Thymus (tissue), 11 donors: ENCODE measurements at regions not wholly inside any gene's neighbourhood (a gene's known extent, or its start where the extent isn't known, plus 50 kb on each side); places are given as distances from the start of the nearest gene placed in this dataset.

Experiments used
- DNase-seq, 9 donors: peaks; one replicate each; pipeline ENCODE4 v3.0.0-alpha.2; 2013; ENCODE audit warnings: low spot score in 9 of 9, low read depth in 6 of 9, missing footprints in 1 of 9
- H3K27ac ChIP-seq, 2 donors: one replicate each; pipeline ENCODE4 v1.5.1; 2013; ENCODE audit warnings: control low read depth in 1 of 2, low read depth in 1 of 2, low read length in 1 of 2, mild to moderate bottlenecking in 1 of 2, moderate library complexity in 1 of 2
- H3K27me3 ChIP-seq, 2 donors: one replicate each; pipeline ENCODE4 v1.5.1; 2013; ENCODE audit warnings: low read length in 1 of 2; ENCODE audit not compliant: control insufficient read depth in 2 of 2, insufficient read depth in 1 of 2
- H3K36me3 ChIP-seq, 2 donors: one replicate each; pipeline ENCODE4 v1.5.1; 2013; ENCODE audit warnings: low read length in 1 of 2, mild to moderate bottlenecking in 1 of 2, moderate library complexity in 1 of 2; ENCODE audit not compliant: control insufficient read depth in 2 of 2, insufficient read depth in 2 of 2
- H3K4me1 ChIP-seq, 2 donors: one replicate each; pipeline ENCODE4 v1.5.1; 2013; ENCODE audit warnings: low read length in 2 of 2; ENCODE audit not compliant: control insufficient read depth in 2 of 2, insufficient read depth in 2 of 2
- H3K4me3 ChIP-seq, 2 donors: one replicate each; pipeline ENCODE4 v1.5.1; 2013; ENCODE audit warnings: low read length in 2 of 2, control low read depth in 1 of 2, mild to moderate bottlenecking in 1 of 2
- H3K9me3 ChIP-seq, 2 donors: one replicate each; pipeline ENCODE4 v1.5.1; 2013; ENCODE audit warnings: low read length in 1 of 2, mild to moderate bottlenecking in 1 of 2; ENCODE audit not compliant: control insufficient read depth in 2 of 2, insufficient read depth in 1 of 2
- whole genome bisulfite sequencing: extraction: QIAGEN DNeasy Blood & Tissue Kit; methylation state at CpG from one replicate; pipeline ENCODE4 v1.1.7; 2013; 5-methylcytosine and 5-hydroxymethylcytosine counted together
- donor health status: healthy.

GRCh38 chr3:176906046-176906905 lies 291.0 kb downstream of the TBL1XR1 start:
- no peaks in the 10 kb centered on the region for H3K27me3 ChIP-seq
- no peak overlapping the region for H3K27ac ChIP-seq
- no peaks in the 10 kb centered on the region for H3K9me3 ChIP-seq
- H3K4me1 ChIP-seq = no peaks in the 10 kb centered on the region
- no peak overlapping the region for H3K4me3 ChIP-seq
- whole genome bisulfite sequencing = 81% methylated on average over 5 of the region's 5 CpGs
- DNase-seq = peak in 3 of 9 donors; percentile 8 to 20 (median 8)
- H3K36me3 ChIP-seq = no peaks in the 10 kb centered on the region

DNA sequence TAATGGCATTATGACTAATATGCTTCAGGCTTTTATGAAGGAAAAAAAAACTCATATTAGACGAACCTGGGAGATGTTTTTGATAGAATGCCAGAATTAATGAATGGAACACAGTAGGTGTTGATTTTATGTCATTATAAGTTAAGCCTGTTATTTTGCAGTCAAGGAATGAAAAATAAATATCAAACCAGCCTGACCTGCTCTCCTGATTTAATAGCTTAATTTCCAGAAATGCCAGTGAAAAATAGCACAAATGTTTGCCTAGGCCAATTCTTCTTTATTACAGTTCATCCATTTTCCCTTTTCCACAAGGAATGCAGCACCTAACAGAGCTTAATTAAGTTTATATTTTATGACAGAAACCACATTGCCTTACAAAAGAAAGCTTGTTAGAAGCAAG lies 292.0 kb downstream of the TBL1XR1 start:
- no peak for DNase-seq
- no peak overlapping the region for H3K4me3 ChIP-seq
- H3K9me3 ChIP-seq = no peaks in the 10 kb centered on the region
- 78% methylated on average over 1 of the region's 1 CpG for WGBS
- no peaks in the 10 kb centered on the region for H3K36me3 ChIP-seq
- H3K4me1 ChIP-seq = no peaks in the 10 kb centered on the region
- H3K27me3 ChIP-seq = no peaks in the 10 kb centered on the region
- no peak overlapping the region for H3K27ac ChIP-seq

- no peaks in the 10 kb centered on the region for H3K9me3 ChIP-seq
These were observed 292.8 kb downstream of the TBL1XR1 start for GRCh38 chr3:176904506-176904905.

DNA sequence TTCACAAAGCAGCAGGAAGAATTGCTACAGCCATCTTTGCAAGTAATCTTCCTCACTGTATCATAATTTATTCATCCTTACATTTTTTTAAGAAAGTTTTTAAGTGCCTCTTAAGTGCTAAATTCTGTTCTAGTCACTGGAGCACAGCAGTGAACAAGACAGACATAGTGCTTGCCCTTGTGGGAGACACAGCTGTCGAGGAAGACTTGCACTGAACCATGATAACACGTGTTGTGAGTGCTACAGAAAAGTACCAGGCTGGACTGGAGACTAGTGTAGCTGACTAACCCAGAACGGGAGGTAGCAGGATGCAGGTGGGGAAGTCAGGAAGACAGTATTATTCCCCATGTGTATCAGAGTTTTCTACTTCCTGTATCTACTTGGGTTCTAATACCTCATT lies 300.6 kb downstream of the TBL1XR1 start:
- H3K27me3 ChIP-seq = no peaks in the 10 kb centered on the region
- DNase-seq = no peak
- 89% methylated on average over 3 of the region's 3 CpGs for WGBS

More at GRCh38 chr3:176904506-176904905, 292.8 kb downstream of the TBL1XR1 start:
- DNase-seq = no peak
- Histone ChIP-seq H3K27ac (no peak overlapping the region), H3K4me3 (no peak overlapping the region), H3K27me3 (no peaks in the 10 kb centered on the region), H3K36me3 (no peaks in the 10 kb centered on the region), H3K4me1 (no peaks in the 10 kb centered on the region)
- WGBS = 95% methylated on average over 4 of the region's 4 CpGs

GRCh38 chr3:176896165-176896564 lies 301.1 kb downstream of the TBL1XR1 start:
- no peak overlapping the region for H3K4me3 ChIP-seq
- peaks cover 0 to 4% of the 10 kb centered on the region in 2 donors for H3K9me3 ChIP-seq
- H3K36me3 ChIP-seq = no peaks in the 10 kb centered on the region
- H3K4me1 ChIP-seq = no peaks in the 10 kb centered on the region
- no peak for DNase-seq
- H3K27me3 ChIP-seq = no peaks in the 10 kb centered on the region
- H3K27ac ChIP-seq = no peak overlapping the region
- 96% methylated on average over 3 of the region's 3 CpGs for WGBS

More for the DNA sequence above, 300.6 kb downstream of the TBL1XR1 start:
- peaks cover 0 to 4% of the 10 kb centered on the region in 2 donors for H3K9me3 ChIP-seq
- no peaks in the 10 kb centered on the region for H3K36me3 ChIP-seq
- no peak overlapping the region for H3K4me3 ChIP-seq
- no peak overlapping the region for H3K27ac ChIP-seq
- no peaks in the 10 kb centered on the region for H3K4me1 ChIP-seq

DNA sequence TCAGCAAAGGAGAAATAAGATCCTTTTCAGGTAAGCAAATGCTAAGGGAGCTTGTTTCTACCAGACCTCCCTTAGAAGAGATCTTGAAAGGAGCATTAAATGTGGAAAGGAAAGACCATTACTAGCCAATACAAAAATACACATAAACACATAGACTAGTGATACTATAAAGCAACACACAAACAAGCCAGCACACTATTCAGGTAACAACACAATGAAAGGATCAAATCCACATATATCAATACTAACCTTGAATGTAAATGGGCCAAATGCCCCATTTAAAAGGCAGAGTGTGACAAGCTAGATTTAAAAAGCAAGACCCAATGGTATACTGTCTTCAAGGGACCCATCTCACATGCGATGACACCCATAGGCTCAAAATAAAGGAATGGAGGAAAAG lies 317.6 kb downstream of the TBL1XR1 start:
- Histone ChIP-seq H3K4me1 (no peaks in the 10 kb centered on the region), H3K27me3 (no peaks in the 10 kb centered on the region), H3K36me3 (no peaks in the 10 kb centered on the region), H3K27ac (no peak overlapping the region), H3K9me3 (peaks cover 0 to 18% of the 10 kb centered on the region in 2 donors), H3K4me3 (no peak overlapping the region)
- WGBS = 100% methylated on average over 1 of the region's 1 CpG
- DNase-seq = no peak

DNA sequence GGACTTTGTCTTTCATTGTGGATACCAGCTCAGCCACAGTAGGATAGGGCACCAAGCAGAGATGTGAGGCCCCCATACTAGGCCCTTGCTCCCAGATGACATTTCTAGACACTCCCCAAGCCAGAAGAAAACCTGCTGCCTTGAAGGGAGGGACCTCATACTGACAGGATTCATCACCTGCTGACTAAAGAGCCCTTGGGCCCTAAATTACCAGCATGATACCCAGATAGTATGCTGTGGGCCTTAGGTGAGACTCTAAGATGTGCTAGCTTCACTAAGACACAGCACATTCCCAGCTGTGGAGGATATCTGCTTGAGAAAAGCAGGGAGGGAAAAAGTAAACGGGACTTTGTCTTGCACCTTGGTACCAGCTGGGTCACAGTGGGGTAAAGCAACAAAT lies 324.0 kb downstream of the TBL1XR1 start:
- Histone ChIP-seq H3K9me3 (peaks cover 0 to 22% of the 10 kb centered on the region in 2 donors), H3K4me1 (peaks cover 0 to 6% of the 10 kb centered on the region in 2 donors), H3K27ac (no peak overlapping the region), H3K27me3 (no peaks in the 10 kb centered on the region), H3K36me3 (no peaks in the 10 kb centered on the region), H3K4me3 (no peak overlapping the region)
- WGBS = 94% methylated on average over 1 of the region's 1 CpG
- DNase-seq = no peak

GRCh38 chr3:176872771-176873209 lies 324.5 kb downstream of the TBL1XR1 start:
- Histone ChIP-seq H3K36me3 (no peaks in the 10 kb centered on the region), H3K27ac (no peak overlapping the region), H3K4me3 (no peak overlapping the region), H3K9me3 (peaks cover 0 to 17% of the 10 kb centered on the region in 2 donors), H3K27me3 (no peaks in the 10 kb centered on the region), H3K4me1 (peaks cover 0 to 6% of the 10 kb centered on the region in 2 donors)
- DNase-seq = peak; percentile 23 to 76 (median 44)
- 38% methylated on average over 4 of the region's 4 CpGs for whole genome bisulfite sequencing

DNA sequence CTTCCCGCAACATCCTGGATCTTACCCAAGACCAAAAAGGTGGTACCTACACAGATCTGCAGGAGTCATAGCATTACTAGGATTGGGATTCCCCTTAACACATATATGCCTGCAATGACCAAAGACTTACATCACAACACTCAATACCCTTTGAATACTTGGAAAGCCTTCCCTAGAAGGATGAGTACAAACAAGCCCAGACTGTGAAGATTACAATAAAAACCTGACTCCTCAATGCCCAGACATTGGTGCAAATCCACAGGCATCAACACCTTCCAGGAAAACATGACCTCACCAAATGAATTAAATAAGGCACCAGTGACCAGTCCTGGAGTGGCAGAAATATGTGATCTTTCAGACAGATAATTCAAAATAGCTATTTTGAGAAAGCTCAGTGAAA lies 326.8 kb downstream of the TBL1XR1 start:
- Histone ChIP-seq H3K4me1 (peaks cover 0 to 6% of the 10 kb centered on the region in 2 donors), H3K9me3 (peaks cover 0 to 7% of the 10 kb centered on the region in 2 donors), H3K27me3 (no peaks in the 10 kb centered on the region), H3K4me3 (no peak overlapping the region), H3K36me3 (no peaks in the 10 kb centered on the region), H3K27ac (no peak overlapping the region)
- 58% methylated on average over 1 of the region's 1 CpG for WGBS
- DNase-seq = no peak
